ENCODE measurements at regions not wholly inside any gene's neighbourhood (a gene's known extent, or its start where the extent isn't known, plus 50 kb on each side); places are given as distances from the start of the nearest gene placed in this dataset.

DNA sequence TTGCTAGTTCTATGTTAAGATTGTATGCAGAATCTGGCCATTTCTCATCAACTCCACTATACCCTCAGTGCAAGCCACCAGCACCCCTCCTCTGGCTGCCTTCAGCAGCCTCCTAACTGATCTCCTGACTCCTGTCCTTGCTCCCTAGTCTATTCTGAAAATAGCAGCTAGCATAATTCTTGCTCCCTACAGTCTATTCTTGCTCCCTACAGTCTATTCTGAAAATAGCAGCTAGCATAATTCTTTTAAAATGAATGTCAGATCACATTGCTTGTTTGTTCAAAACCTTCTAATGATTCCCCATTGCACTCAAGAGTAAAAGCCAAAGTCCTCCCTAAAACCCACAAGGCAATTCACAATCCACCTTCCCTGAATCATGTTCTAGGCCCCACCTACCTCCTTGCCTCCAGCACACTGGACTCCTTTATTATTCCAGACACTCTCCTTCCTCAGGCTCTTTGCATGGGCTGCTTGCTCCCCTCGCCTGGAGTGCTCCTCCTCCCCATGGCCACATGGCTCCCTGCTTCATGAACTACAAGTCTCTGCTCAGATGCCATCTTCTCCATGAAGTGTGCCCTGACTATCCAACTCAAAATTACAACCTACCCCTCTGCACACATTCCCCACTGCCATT lies 164.2 kb upstream of the TNFAIP3 start (continued):
- TF ChIP-seq, protein P1, sequence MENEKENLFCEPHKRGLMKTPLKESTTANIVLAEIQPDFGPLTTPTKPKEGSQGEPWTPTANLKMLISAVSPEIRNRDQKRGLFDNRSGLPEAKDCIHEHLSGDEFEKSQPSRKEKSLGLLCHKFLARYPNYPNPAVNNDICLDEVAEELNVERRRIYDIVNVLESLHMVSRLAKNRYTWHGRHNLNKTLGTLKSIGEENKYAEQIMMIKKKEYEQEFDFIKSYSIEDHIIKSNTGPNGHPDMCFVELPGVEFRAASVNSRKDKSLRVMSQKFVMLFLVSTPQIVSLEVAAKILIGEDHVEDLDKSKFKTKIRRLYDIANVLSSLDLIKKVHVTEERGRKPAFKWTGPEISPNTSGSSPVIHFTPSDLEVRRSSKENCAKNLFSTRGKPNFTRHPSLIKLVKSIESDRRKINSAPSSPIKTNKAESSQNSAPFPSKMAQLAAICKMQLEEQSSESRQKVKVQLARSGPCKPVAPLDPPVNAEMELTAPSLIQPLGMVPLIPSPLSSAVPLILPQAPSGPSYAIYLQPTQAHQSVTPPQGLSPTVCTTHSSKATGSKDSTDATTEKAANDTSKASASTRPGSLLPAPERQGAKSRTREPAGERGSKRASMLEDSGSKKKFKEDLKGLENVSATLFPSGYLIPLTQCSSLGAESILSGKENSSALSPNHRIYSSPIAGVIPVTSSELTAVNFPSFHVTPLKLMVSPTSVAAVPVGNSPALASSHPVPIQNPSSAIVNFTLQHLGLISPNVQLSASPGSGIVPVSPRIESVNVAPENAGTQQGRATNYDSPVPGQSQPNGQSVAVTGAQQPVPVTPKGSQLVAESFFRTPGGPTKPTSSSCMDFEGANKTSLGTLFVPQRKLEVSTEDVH (IDR thresholded peaks at IDR 0.05; ENCODE audit: low read depth, partially characterized antibody) = no peak

DNA sequence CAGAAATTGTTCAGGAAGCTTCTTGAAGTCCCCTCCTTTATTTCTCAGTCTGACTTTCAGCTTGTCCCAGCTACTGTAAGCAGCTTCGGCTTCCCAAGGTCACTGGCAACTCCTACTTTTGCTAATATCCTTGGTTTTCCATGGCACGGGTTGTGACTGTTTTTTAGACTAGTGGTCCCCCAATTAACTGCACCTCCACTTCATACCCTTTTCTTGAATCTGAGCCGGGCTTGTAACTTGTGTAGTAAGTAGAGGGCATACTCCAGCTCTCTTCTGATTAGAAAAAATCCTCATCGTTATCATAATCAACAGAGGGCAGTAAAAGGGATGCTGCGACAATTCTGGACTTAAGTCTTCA lies 162.3 kb upstream of the TNFAIP3 start:
- CTCF ChIA-PET = interaction anchor here (0.8 to 4.0 kb wide), 48 partner anchors 9 to 627 kb away, joined by 3 to 174 read pairs (median 4); partner anchors contain the start of gene TNFAIP3
- no peaks in the 10 kb centered on the region for H3K36me3 ChIP-seq (ENCODE audit: control insufficient read depth in 2 of 2, insufficient read depth in 2 of 2, low read length in 1 of 2)
- in situ Hi-C loops (cut with MboI) = loop anchor here (5.0 to 10.0 kb wide), 4 partner anchors 98 to 300 kb away; partner anchors contain the start of gene TNFAIP3
- WGBS (ENCODE audit: insufficient coverage, insufficient replicate concordance, low lambda C conversion rate, missing lambda C conversion rate) = 32% methylated on average over 5 of the region's 5 CpGs
- RAD21 ChIA-PET (ENCODE audit: unreplicated experiment) = interaction anchor here (0.6 to 4.0 kb wide), 44 partner anchors 10 to 628 kb away, joined by 3 to 127 read pairs (median 4); partner anchors contain the start of gene TNFAIP3
- TF ChIP-seq, protein P2, sequence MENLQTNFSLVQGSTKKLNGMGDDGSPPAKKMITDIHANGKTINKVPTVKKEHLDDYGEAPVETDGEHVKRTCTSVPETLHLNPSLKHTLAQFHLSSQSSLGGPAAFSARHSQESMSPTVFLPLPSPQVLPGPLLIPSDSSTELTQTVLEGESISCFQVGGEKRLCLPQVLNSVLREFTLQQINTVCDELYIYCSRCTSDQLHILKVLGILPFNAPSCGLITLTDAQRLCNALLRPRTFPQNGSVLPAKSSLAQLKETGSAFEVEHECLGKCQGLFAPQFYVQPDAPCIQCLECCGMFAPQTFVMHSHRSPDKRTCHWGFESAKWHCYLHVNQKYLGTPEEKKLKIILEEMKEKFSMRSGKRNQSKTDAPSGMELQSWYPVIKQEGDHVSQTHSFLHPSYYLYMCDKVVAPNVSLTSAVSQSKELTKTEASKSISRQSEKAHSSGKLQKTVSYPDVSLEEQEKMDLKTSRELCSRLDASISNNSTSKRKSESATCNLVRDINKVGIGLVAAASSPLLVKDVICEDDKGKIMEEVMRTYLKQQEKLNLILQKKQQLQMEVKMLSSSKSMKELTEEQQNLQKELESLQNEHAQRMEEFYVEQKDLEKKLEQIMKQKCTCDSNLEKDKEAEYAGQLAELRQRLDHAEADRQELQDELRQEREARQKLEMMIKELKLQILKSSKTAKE (IDR thresholded peaks at IDR 0.05; ENCODE audit: low read depth, poor library complexity, severe bottlenecking) = no peak
- TF ChIP-seq CBFB (IDR thresholded peaks at IDR 0.05; ENCODE audit: low read depth) (no peak), KDM1A (IDR thresholded peaks at IDR 0.05; ENCODE audit: borderline replicate concordance) (no peak), PAX8 (IDR thresholded peaks at IDR 0.05) (no peak)
- no peaks in the 10 kb centered on the region for H3K27me3 ChIP-seq (replicated peaks in 1 of 2; ENCODE audit: control insufficient read depth in 2 of 2, insufficient read depth in 2 of 2, low read length in 1 of 2)
- H3K9me3 ChIP-seq (replicated peaks; ENCODE audit: control insufficient read depth, insufficient read depth, low read length) = no peaks in the 10 kb centered on the region; the same call in 2 of the 3 replicates
- H2AFZ ChIP-seq (ENCODE audit: control insufficient read depth, low read depth, low read length) = no peak overlapping the region
- DNase-seq (ENCODE audit: low read depth, low spot score) (no peak), ATAC-seq (no peak), FAIRE-seq (no peak)
- SMC1A ChIA-PET (ENCODE audit: uncharacterized antibody, unreplicated experiment) = interaction anchor here (0.6 to 4.0 kb wide), 60 partner anchors 9 to 1062 kb away, joined by 3 to 101 read pairs (median 4); partner anchors contain the start of gene TNFAIP3
- H3K27ac ChIP-seq (ENCODE audit: control insufficient read depth, insufficient read depth) = no peak overlapping the region
- intact Hi-C loops (cut with micrococcal nuclease; ENCODE audit: unreplicated experiment) = loop anchor here (1.0 to 5.0 kb wide), 4 partner anchors 223 to 404 kb away; no protein-coding TSS in a partner anchor
- H3K4me2 ChIP-seq (ENCODE audit: control insufficient read depth, insufficient read depth) = no peak overlapping the region
- BruUV-seq (replicated peaks) = no TSS peak
- no peak overlapping the region for H3K9ac ChIP-seq (ENCODE audit: control insufficient read depth, insufficient read depth, low read length)
- no peaks in the 10 kb centered on the region for H4K20me1 ChIP-seq (ENCODE audit: control insufficient read depth, insufficient read depth)
- POLR2A ChIA-PET = interaction anchor here (0.7 to 1.6 kb wide), 4 partner anchors 24 to 163 kb away, joined by 3 to 5 read pairs (median 4); partner anchors contain the start of gene TNFAIP3
- peaks cover 35% of the 10 kb centered on the region for H3K4me1 ChIP-seq (ENCODE audit: control insufficient read depth, insufficient read depth, low read length)
- no peak overlapping the region for H3K4me3 ChIP-seq
- H3K79me2 ChIP-seq (ENCODE audit: control insufficient read depth, insufficient read depth, low read length) = peaks cover 12% of the 10 kb centered on the region
